ENCODE measurements at regions not wholly inside any gene's neighbourhood (a gene's known extent, or its start where the extent isn't known, plus 50 kb on each side); places are given as distances from the start of the nearest gene placed in this dataset.

DNA sequence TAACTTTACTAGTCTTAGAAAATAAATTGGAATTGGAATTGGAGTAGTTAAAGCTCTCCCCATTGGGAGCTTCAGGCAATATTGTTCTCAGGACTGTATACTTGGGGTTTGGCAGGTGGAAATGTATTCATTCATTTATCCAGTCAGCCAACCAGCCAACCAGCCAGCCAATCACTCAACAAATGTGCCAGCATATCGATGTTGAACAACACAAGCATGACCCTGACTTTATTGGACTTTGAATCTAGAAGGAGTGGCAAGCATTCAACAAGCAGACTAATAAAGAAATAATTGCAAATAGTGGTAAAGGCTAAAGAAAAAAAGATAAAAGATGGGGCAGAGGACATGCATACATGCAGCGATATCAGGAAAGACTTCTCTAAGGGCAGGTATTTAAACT, 55.5 kb upstream of the ZC3H11B start:
- TF ChIP-seq ZNF274 (IDR thresholded peaks at IDR 0.05; ENCODE audit: low read depth, low read length): no peak
- no peak for TF ChIP-seq YY1 (IDR thresholded peaks at IDR 0.05; ENCODE audit: insufficient read depth, insufficient read length)
- TF ChIP-seq SUZ12 (IDR thresholded peaks at IDR 0.05; ENCODE audit: extremely low read depth, insufficient read depth, insufficient read length): no peak
